ENCODE measurements at regions not wholly inside any gene's neighbourhood (a gene's known extent, or its start where the extent isn't known, plus 50 kb on each side); places are given as distances from the start of the nearest gene placed in this dataset.
"Not testable (repeated sequence)": the region's sequence is repeated elsewhere in the genome, so short reads cannot be mapped to it uniquely, and the experiment has no call there.

GRCh38 chr7:112990624-112991023 is 96.0 kb downstream of the GPR85 start:
- no peak overlapping the region for H3K27ac ChIP-seq
- TF ChIP-seq ZFX (IDR thresholded peaks at IDR 0.05) (no peak), CTCF (conservative IDR thresholded peaks at IDR 0.05) (no peak)

GRCh38 chr7:112989531-112989930 is 97.1 kb downstream of the GPR85 start:
- no peak for TF ChIP-seq ZFX (IDR thresholded peaks at IDR 0.05)
- no peak for TF ChIP-seq CTCF (conservative IDR thresholded peaks at IDR 0.05)
- H3K27ac ChIP-seq: no peak overlapping the region

- TF ChIP-seq CTCF (conservative IDR thresholded peaks at IDR 0.05) (no peak), ZFX (IDR thresholded peaks at IDR 0.05) (no peak)
- no peak overlapping the region for H3K27ac ChIP-seq
Observed at GRCh38 chr7:112987171-112987570, 99.5 kb downstream of the GPR85 start.

GRCh38 chr7:112986256-112987031 is 100.2 kb downstream of the GPR85 start:
- H3K27ac ChIP-seq: no peak overlapping the region

GRCh38 chr7:112985377-112985987 is 101.1 kb downstream of the GPR85 start:
- no peak overlapping the region for H3K27ac ChIP-seq
- TF ChIP-seq ZFX (IDR thresholded peaks at IDR 0.05): no peak
- no peak for TF ChIP-seq CTCF (conservative IDR thresholded peaks at IDR 0.05)

More at GRCh38 chr7:112986256-112987031, 100.2 kb downstream of the GPR85 start:
- TF ChIP-seq CTCF (conservative IDR thresholded peaks at IDR 0.05): no peak
- no peak for TF ChIP-seq ZFX (IDR thresholded peaks at IDR 0.05)

- no peak overlapping the region for H3K27ac ChIP-seq
- TF ChIP-seq CTCF (conservative IDR thresholded peaks at IDR 0.05): no peak
- no peak for TF ChIP-seq ZFX (IDR thresholded peaks at IDR 0.05)
Observed at GRCh38 chr7:112982441-112983063, 104.1 kb downstream of the GPR85 start.

- TF ChIP-seq ZFX (IDR thresholded peaks at IDR 0.05) (no peak), CTCF (conservative IDR thresholded peaks at IDR 0.05) (no peak)
- H3K27ac ChIP-seq: no peak overlapping the region
Observed at GRCh38 chr7:112981966-112982365, 104.7 kb downstream of the GPR85 start.

- H3K27ac ChIP-seq: not testable (repeated sequence)
Observed at GRCh38 chr7:112979055-112979454, 107.6 kb downstream of the GPR85 start.

GRCh38 chr7:112977244-112977955 is 109.2 kb downstream of the GPR85 start:
- H3K27ac ChIP-seq: not testable (repeated sequence)

All from C4-2B (cell line).